ENCODE measurements at regions not wholly inside any gene's neighbourhood (a gene's known extent, or its start where the extent isn't known, plus 50 kb on each side); places are given as distances from the start of the nearest gene placed in this dataset.

- TF ChIP-seq CTCF (IDR thresholded peaks at IDR 0.05) (no peak), POLR2A (IDR thresholded peaks at IDR 0.05) (no peak)
These were observed 761.7 kb downstream of the IGSF11 start for GRCh38 chr3:118272991-118273390.

Data from thyroid gland (tissue), 4 donors.